GM12878 (cell line): ENCODE measurements at regions not wholly inside any gene's neighbourhood (a gene's known extent, or its start where the extent isn't known, plus 50 kb on each side); places are given as distances from the start of the nearest gene placed in this dataset.

ENCODE experiments used
- ATAC-seq: fragments of 200-7000 bp; cut with Tn5 transposase; 3 replicates; pipeline ENCODE4 v1.9.1; 2020; ENCODE audit warnings: mild to moderate bottlenecking, moderate library complexity
- BruUV-seq: library from RNA; stranded (reverse); fragments of 400-500 nt; replicated peaks from 2 replicates; lab custom pipeline; 2021; lab: Mats Ljungman, UMichigan
- CTCF ChIA-PET: fragments of 300-600 bp; sonication (Branson Sonifier 250); formaldehyde crosslinking; extraction: SDS; loops from one replicate; lab custom pipeline; 2021; ENCODE audit warnings: inconsistent platforms; lab: Yijun Ruan, JAX
- POLR2A ChIA-PET: fragments of 350-600 bp; formaldehyde crosslinking; extraction: SDS; loops from one replicate; lab custom pipeline; 2021; ENCODE audit warnings: inconsistent platforms; lab: Charles Lee
- RAD21 ChIA-PET: fragments of 300-600 bp; sonication (Branson Sonifier 250); formaldehyde crosslinking; loops from one replicate; lab custom pipeline; 2023; ENCODE audit warnings: antibody characterized with exemption; ENCODE audit not compliant: unreplicated experiment; lab: Charles Lee
- SMC1A ChIA-PET: fragments of 300-600 bp; sonication (Branson Sonifier 250); formaldehyde crosslinking; loops from one replicate; lab custom pipeline; 2023; ENCODE audit not compliant: unreplicated experiment, uncharacterized antibody; lab: Charles Lee
- DNase-seq: peaks from one replicate; pipeline ENCODE4 v3.0.0-alpha.2; 2011; ENCODE audit warnings: low read depth, low spot score
- FAIRE-seq: peaks from 3 replicates; lab custom pipeline; 2011; peaks lifted over from hg19 to GRCh38; lab: Jason Lieb, UNC
- H2AFZ ChIP-seq: 2 replicates; pipeline ENCODE4 v1.6.0; 2011; ENCODE audit warnings: low read depth, low read length, control low read depth; ENCODE audit not compliant: control insufficient read depth
- H3K27ac ChIP-seq: 2 replicates; pipeline ENCODE4 v1.5.1; 2011; ENCODE audit warnings: control low read depth; ENCODE audit not compliant: control insufficient read depth, insufficient read depth
- H3K27me3 ChIP-seq, 2 experiments: replicated peaks in 1 of 2; 2 replicates each; pipeline versions ENCODE4 v1.6.0 to v1.6.1; 2011; ENCODE audit warnings: low read length in 1 of 2; ENCODE audit not compliant: control insufficient read depth in 2 of 2, insufficient read depth in 2 of 2
- H3K36me3 ChIP-seq, 2 experiments: 2 replicates each; pipeline ENCODE4 v1.5.1; 2011; ENCODE audit warnings: low read length in 1 of 2; ENCODE audit not compliant: control insufficient read depth in 2 of 2, insufficient read depth in 2 of 2
- H3K4me1 ChIP-seq: 2 replicates; pipeline ENCODE4 v1.6.1; 2011; ENCODE audit warnings: mild to moderate bottlenecking, low read length, moderate library complexity, mixed read lengths; ENCODE audit not compliant: control insufficient read depth, insufficient read depth
- H3K4me2 ChIP-seq: 2 replicates; pipeline ENCODE4 v1.6.0; 2011; ENCODE audit warnings: control low read depth; ENCODE audit not compliant: control insufficient read depth, insufficient read depth
- H3K4me3 ChIP-seq: fragments of 200-600 bp; sonication (generic); 2 replicates; pipeline ENCODE4 v1.5.1; 2016
- H3K79me2 ChIP-seq: 2 replicates; pipeline ENCODE4 v1.6.0; 2011; ENCODE audit warnings: low read length; ENCODE audit not compliant: control insufficient read depth, insufficient read depth
- H3K9ac ChIP-seq: 2 replicates; pipeline ENCODE4 v1.8.0; 2011; ENCODE audit warnings: low read length, control low read depth, mixed read lengths; ENCODE audit not compliant: control insufficient read depth, insufficient read depth
- H3K9me3 ChIP-seq: replicated peaks from 3 replicates; pipeline ENCODE4 v1.5.1; 2011; ENCODE audit warnings: mild to moderate bottlenecking, low read length; ENCODE audit not compliant: control insufficient read depth, insufficient read depth
- H4K20me1 ChIP-seq: 2 replicates; pipeline ENCODE4 v1.6.0; 2011; ENCODE audit not compliant: control insufficient read depth, insufficient read depth
- CREB1 ChIP-seq: IDR thresholded peaks from 2 replicates; pipeline ENCODE4 v1.6.1; 2012; ENCODE audit warnings: low read depth, mild to moderate bottlenecking, inconsistent platforms
- DPF2 ChIP-seq: fragments of 450-650 bp; IDR thresholded peaks from 2 replicates; pipeline ENCODE4 v1.6.1; 2017; ENCODE audit warnings: mild to moderate bottlenecking
- KDM1A ChIP-seq: fragments of 200-600 bp; sonication (generic); IDR thresholded peaks from 2 replicates; pipeline ENCODE4 v1.6.1; 2016; ENCODE audit warnings: borderline replicate concordance
- NFYA ChIP-seq: IDR thresholded peaks from 2 replicates; pipeline ENCODE4 v1.6.1; 2011; ENCODE audit warnings: low read depth, mild to moderate bottlenecking, low read length, improper control_type of control experiment, borderline replicate concordance
- NFYB ChIP-seq: IDR thresholded peaks from 2 replicates; pipeline ENCODE4 v1.6.1; 2011; ENCODE audit warnings: low read depth, mild to moderate bottlenecking, low read length, improper control_type of control experiment, moderate library complexity; ENCODE audit not compliant: insufficient read depth
- POLR2AphosphoS5 ChIP-seq: IDR thresholded peaks from 2 replicates; pipeline ENCODE4 v1.6.1; 2011; ENCODE audit warnings: mild to moderate bottlenecking, low read length, inconsistent platforms
- RCOR1 ChIP-seq: conservative IDR thresholded peaks from 2 replicates; pipeline ENCODE4 v1.6.1; 2012; ENCODE audit warnings: low read depth, low read length, improper control_type of control experiment
- SMARCA5 ChIP-seq: fragments of 450-650 bp; IDR thresholded peaks from 2 replicates; pipeline ENCODE4 v1.6.1; 2017; ENCODE audit warnings: mild to moderate bottlenecking
- SREBF1 ChIP-seq: IDR thresholded peaks from 2 replicates; pipeline ENCODE4 v1.6.1; 2012; ENCODE audit warnings: mild to moderate bottlenecking, low read length
- TARDBP ChIP-seq: IDR thresholded peaks from 2 replicates; pipeline ENCODE4 v1.6.1; 2016; ENCODE audit warnings: borderline replicate concordance
- WRNIP1 ChIP-seq: IDR thresholded peaks from 2 replicates; pipeline ENCODE4 v1.6.1; 2011; ENCODE audit warnings: low read depth, low read length, improper control_type of control experiment, borderline replicate concordance
- YY1 ChIP-seq: IDR thresholded peaks from 2 replicates; pipeline ENCODE4 v1.6.1; 2011; ENCODE audit warnings: low read depth, mild to moderate bottlenecking, low read length
- ZNF622 ChIP-seq: fragments of 450-650 bp; IDR thresholded peaks from 2 replicates; pipeline ENCODE4 v1.6.1; 2017; ENCODE audit warnings: mild to moderate bottlenecking, inconsistent platforms
- ZSCAN29 ChIP-seq: fragments of 450-650 bp; IDR thresholded peaks from 2 replicates; pipeline ENCODE4 v1.6.1; 2017; ENCODE audit warnings: mild to moderate bottlenecking, moderate library complexity
- WGBS: methylation state at CpG from one replicate; pipeline ENCODE4 v1.1.6; 2016; ENCODE audit warnings: low lambda C conversion rate; ENCODE audit not compliant: insufficient replicate concordance, insufficient coverage; ENCODE audit errors: missing lambda C conversion rate; 5-methylcytosine and 5-hydroxymethylcytosine counted together
- in situ Hi-C: fragments of 300-500 bp; cut with MboI; formaldehyde crosslinking; loops from 9 replicates; pipeline ENCODE4 v1.14.3; 2018; ENCODE audit warnings: mixed read lengths
- intact Hi-C: fragments of 100-400 bp; cut with micrococcal nuclease; formaldehyde crosslinking; loops from one replicate; pipeline ENCODE4 v1.14.2; 2022; ENCODE audit not compliant: unreplicated experiment
- TF ChIP-seq, protein P1 (sequence below): IDR thresholded peaks from 2 replicates; pipeline ENCODE4 v1.6.1; 2012; ENCODE audit warnings: low read depth, low read length, improper control_type of control experiment
- TF ChIP-seq, protein P2 (sequence below): fragments of 450-650 bp; IDR thresholded peaks from 2 replicates; pipeline ENCODE4 v1.6.1; 2017; ENCODE audit warnings: mild to moderate bottlenecking, moderate library complexity

DNA sequence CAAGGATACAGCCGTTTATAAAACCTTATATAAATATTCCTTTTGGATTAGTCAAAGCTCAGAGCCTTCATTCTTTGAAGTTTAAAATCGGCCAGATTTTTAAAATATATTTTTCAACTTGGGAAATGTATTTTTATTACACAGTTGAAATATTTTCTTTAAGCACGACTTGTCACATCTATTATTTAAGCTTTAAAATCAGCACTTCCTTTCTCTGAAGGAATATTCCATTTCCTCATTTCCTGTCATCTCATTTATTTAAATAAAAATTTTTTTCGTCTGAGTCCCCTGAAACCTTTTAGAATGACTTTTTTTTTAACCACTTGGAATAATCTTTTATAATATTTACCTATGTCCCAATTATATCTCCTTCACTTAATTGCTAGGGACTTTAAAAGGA, 107.5 kb upstream of the PDE3A start:
- ChIA-PET SMC1A (no interaction called here), RAD21 (no interaction called here), POLR2A (no interaction called here), CTCF (no interaction called here)
- no peak overlapping the region for H3K4me2 ChIP-seq
- intact Hi-C loops, result no loop called here
- no TSS peak for BruUV-seq
- H3K27me3 ChIP-seq, result no peaks in the 10 kb centered on the region
- H3K9me3 ChIP-seq, result no peaks in the 10 kb centered on the region
- WGBS, result 9% methylated on average over 4 of the region's 4 CpGs
- H3K27ac ChIP-seq, result no peak overlapping the region
- no peaks in the 10 kb centered on the region for H3K36me3 ChIP-seq
- no peaks in the 10 kb centered on the region for H4K20me1 ChIP-seq
- DNase-seq, result no peak
- TF ChIP-seq NFYA (no peak), SMARCA5 (no peak), CREB1 (no peak), POLR2AphosphoS5 (no peak), TARDBP (no peak), NFYB (no peak), YY1 (no peak), ZNF622 (no peak)
- TF ChIP-seq, protein P1, sequence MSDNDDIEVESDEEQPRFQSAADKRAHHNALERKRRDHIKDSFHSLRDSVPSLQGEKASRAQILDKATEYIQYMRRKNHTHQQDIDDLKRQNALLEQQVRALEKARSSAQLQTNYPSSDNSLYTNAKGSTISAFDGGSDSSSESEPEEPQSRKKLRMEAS, result no peak
- TF ChIP-seq, all 136 proteins: peak for 0
- Histone ChIP-seq H3K79me2 (no peaks in the 10 kb centered on the region), H3K4me1 (no peaks in the 10 kb centered on the region), H3K9ac (no peak overlapping the region), H3K4me3 (no peak overlapping the region), H2AFZ (no peak overlapping the region)
- no peak for FAIRE-seq
- ATAC-seq, result no peak
- in situ Hi-C loops, result no loop called here

DNA sequence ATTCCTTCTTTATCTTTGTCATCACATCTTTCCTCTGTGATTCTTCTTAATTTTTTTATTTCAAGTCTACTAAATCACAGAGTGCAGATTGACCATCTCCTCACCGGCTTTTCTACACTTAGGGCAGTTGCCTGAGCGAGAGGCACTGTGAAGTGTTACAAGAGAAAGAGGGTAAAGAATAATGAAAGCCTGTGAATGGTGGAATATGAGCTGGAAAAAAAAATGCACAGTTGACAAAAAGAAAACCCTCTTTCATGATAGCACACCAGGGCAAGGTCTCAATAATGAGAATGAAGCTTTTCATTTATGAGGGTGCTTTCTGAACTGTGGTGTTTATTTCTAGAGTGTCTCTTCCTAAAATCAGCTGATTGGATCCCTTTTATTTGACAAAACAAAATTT, 106.2 kb upstream of the PDE3A start:
- H3K79me2 ChIP-seq, result no peaks in the 10 kb centered on the region
- H3K4me1 ChIP-seq, result no peaks in the 10 kb centered on the region
- WGBS, result 14% methylated on average over 2 of the region's 2 CpGs
- ChIA-PET POLR2A (no interaction called here), CTCF (interaction anchor here (0.6 to 1.3 kb wide), 2 partner anchors 348 to 601 kb away, joined by 3 read pairs; no protein-coding TSS in a partner anchor), RAD21 (interaction anchor here (0.8 kb wide), 1 partner anchor 437 kb away, joined by 4 read pairs; no protein-coding TSS in a partner anchor), SMC1A (interaction anchor here (1.0 to 1.3 kb wide), 3 partner anchors 11 to 136 kb away, joined by 3 read pairs; no protein-coding TSS in a partner anchor)
- H4K20me1 ChIP-seq, result no peaks in the 10 kb centered on the region
- intact Hi-C loops (no loop called here), in situ Hi-C loops (no loop called here)
- no peak for FAIRE-seq
- no peaks in the 10 kb centered on the region for H3K9me3 ChIP-seq
- H3K27ac ChIP-seq, result no peak overlapping the region
- ATAC-seq, result no peak
- BruUV-seq, result no TSS peak
- H3K4me2 ChIP-seq, result no peak overlapping the region
- DNase-seq, result no peak
- H3K27me3 ChIP-seq, result no peaks in the 10 kb centered on the region
- H2AFZ ChIP-seq, result no peak overlapping the region
- H3K4me3 ChIP-seq, result no peak overlapping the region
- H3K9ac ChIP-seq, result no peak overlapping the region
- H3K36me3 ChIP-seq, result no peaks in the 10 kb centered on the region
- TF ChIP-seq WRNIP1 (no peak), RCOR1 (no peak), KDM1A (no peak), DPF2 (no peak), SREBF1 (no peak), ZSCAN29 (no peak)
- TF ChIP-seq, protein P2, sequence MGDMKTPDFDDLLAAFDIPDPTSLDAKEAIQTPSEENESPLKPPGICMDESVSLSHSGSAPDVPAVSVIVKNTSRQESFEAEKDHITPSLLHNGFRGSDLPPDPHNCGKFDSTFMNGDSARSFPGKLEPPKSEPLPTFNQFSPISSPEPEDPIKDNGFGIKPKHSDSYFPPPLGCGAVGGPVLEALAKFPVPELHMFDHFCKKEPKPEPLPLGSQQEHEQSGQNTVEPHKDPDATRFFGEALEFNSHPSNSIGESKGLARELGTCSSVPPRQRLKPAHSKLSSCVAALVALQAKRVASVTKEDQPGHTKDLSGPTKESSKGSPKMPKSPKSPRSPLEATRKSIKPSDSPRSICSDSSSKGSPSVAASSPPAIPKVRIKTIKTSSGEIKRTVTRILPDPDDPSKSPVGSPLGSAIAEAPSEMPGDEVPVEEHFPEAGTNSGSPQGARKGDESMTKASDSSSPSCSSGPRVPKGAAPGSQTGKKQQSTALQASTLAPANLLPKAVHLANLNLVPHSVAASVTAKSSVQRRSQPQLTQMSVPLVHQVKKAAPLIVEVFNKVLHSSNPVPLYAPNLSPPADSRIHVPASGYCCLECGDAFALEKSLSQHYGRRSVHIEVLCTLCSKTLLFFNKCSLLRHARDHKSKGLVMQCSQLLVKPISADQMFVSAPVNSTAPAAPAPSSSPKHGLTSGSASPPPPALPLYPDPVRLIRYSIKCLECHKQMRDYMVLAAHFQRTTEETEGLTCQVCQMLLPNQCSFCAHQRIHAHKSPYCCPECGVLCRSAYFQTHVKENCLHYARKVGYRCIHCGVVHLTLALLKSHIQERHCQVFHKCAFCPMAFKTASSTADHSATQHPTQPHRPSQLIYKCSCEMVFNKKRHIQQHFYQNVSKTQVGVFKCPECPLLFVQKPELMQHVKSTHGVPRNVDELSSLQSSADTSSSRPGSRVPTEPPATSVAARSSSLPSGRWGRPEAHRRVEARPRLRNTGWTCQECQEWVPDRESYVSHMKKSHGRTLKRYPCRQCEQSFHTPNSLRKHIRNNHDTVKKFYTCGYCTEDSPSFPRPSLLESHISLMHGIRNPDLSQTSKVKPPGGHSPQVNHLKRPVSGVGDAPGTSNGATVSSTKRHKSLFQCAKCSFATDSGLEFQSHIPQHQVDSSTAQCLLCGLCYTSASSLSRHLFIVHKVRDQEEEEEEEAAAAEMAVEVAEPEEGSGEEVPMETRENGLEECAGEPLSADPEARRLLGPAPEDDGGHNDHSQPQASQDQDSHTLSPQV, result no peak
